ENCODE measurements at regions not wholly inside any gene's neighbourhood (a gene's known extent, or its start where the extent isn't known, plus 50 kb on each side); places are given as distances from the start of the nearest gene placed in this dataset.

DNA sequence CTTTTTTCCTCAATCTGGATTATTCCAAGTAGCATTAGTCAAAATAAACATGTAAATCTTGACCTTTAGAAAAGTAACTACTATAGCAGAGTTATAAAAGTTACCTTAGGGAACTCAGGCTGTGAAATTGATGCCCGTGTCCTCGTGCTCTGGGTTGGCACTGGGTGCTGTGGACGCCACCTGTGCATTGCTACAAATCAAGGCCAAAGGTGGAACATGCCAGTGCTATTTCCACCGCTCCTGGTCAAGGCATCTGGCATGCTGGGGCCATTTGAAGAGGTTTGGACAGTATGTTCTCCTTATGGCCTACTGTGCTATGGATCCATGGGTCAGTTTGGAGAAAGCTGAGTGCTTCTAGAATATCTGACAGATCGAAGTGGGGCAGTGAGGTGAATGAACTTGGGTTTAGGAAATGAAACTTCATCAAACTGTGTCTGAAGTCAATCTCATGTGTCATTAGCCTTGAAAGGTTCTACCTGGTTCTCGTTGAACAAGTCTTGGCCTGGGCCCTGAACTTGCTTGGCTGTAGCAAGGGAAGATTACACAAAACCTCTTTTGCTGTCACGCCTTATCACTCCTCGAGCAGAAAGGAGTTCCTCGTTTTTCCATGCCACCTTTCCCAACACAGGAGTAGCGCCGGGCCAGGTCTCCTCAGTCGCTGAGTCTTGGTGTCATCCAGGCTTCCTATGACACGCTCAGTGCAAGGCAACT is 397.6 kb upstream of the RGMA start:
- H3K4me3 ChIP-seq (ENCODE audit: low read length, poor library complexity, severe bottlenecking), result no peak overlapping the region
- no peaks in the 10 kb centered on the region for H3K36me3 ChIP-seq (ENCODE audit: insufficient read depth, low read length)
- no peak for TF ChIP-seq EZH2phosphoT487 (IDR thresholded peaks at IDR 0.05; ENCODE audit: borderline replicate concordance)
- TF ChIP-seq, protein P1, sequence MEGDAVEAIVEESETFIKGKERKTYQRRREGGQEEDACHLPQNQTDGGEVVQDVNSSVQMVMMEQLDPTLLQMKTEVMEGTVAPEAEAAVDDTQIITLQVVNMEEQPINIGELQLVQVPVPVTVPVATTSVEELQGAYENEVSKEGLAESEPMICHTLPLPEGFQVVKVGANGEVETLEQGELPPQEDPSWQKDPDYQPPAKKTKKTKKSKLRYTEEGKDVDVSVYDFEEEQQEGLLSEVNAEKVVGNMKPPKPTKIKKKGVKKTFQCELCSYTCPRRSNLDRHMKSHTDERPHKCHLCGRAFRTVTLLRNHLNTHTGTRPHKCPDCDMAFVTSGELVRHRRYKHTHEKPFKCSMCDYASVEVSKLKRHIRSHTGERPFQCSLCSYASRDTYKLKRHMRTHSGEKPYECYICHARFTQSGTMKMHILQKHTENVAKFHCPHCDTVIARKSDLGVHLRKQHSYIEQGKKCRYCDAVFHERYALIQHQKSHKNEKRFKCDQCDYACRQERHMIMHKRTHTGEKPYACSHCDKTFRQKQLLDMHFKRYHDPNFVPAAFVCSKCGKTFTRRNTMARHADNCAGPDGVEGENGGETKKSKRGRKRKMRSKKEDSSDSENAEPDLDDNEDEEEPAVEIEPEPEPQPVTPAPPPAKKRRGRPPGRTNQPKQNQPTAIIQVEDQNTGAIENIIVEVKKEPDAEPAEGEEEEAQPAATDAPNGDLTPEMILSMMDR (conservative IDR thresholded peaks at IDR 0.05; ENCODE audit: low read length), result no peak
- no peak overlapping the region for H2AFZ ChIP-seq (ENCODE audit: low read length)
- H3F3A ChIP-seq (ENCODE audit: low read depth), result no peaks in the 10 kb centered on the region
- no peaks in the 10 kb centered on the region for H3K27me3 ChIP-seq (ENCODE audit: insufficient read depth, low read length, poor library complexity, severe bottlenecking)
- no peaks in the 10 kb centered on the region for H3K9me2 ChIP-seq (replicated peaks; ENCODE audit: low read depth, low read length)
- H3K9me3 ChIP-seq (ENCODE audit: insufficient read depth, low read depth, low read length), result no peaks in the 10 kb centered on the region
- H4K20me1 ChIP-seq (ENCODE audit: insufficient read depth, low read length, poor library complexity, severe bottlenecking), result no peaks in the 10 kb centered on the region
- H3K4me2 ChIP-seq (ENCODE audit: low read depth, low read length, poor library complexity, severe bottlenecking), result no peak overlapping the region
- no peak overlapping the region for H3K9ac ChIP-seq (ENCODE audit: low read depth, low read length, poor library complexity, severe bottlenecking)
- no peaks in the 10 kb centered on the region for H3K4me1 ChIP-seq (ENCODE audit: insufficient read depth, low read length, poor library complexity, severe bottlenecking)
- H3K79me2 ChIP-seq (ENCODE audit: insufficient read depth, low read length), result no peaks in the 10 kb centered on the region

DNA sequence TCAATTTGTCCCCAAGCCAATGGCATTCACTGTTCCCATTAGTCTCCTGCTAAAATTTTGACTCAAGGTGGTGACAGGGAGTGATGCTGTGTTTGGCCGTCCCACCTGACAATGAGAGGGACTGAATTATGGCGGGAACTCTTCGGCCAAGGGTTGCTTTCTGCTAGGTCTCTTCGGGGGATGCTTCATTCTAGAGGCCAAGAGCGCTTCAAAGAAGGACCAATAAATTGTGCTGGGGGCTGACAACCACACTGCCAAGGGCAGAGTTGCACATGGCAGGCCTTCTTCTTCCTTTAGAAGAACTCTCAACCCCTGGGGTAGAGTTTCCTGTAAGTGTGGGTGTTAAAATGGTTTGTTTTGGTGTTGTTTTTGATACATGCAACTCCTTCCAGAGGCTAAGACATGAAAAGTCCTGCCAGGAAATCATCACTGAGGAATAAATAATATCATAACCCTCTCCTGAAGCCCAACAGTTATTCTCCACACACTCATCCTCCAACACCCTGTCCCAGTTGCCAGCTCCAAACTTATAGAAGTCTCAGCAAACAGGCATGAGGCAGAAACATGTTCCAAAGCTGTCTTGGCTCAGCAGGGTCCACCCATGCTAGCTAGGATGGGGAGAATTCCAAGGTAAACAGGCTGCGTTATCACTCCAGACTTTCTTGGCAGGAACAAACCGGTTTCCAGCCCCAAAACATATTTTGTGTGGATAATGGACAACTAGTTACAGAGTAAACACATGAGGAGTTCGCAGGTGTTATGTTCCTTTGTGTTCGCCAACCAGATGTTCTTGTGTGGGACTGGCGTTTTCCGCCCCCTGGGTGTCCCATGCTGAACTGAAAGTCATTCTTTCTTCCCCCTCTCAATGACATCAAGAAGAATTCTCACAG is 396.7 kb upstream of the RGMA start:
- no peak for TF ChIP-seq EZH2phosphoT487 (IDR thresholded peaks at IDR 0.05; ENCODE audit: borderline replicate concordance)
- TF ChIP-seq, protein P1 (conservative IDR thresholded peaks at IDR 0.05; ENCODE audit: low read length), result no peak
- Histone ChIP-seq H3K4me2 (ENCODE audit: low read depth, low read length, poor library complexity, severe bottlenecking) (no peak overlapping the region), H2AFZ (ENCODE audit: low read length) (no peak overlapping the region), H3K9ac (ENCODE audit: low read depth, low read length, poor library complexity, severe bottlenecking) (no peak overlapping the region), H3F3A (ENCODE audit: low read depth) (no peaks in the 10 kb centered on the region), H3K36me3 (ENCODE audit: insufficient read depth, low read length) (no peaks in the 10 kb centered on the region), H4K20me1 (ENCODE audit: insufficient read depth, low read length, poor library complexity, severe bottlenecking) (no peaks in the 10 kb centered on the region), H3K27me3 (ENCODE audit: insufficient read depth, low read length, poor library complexity, severe bottlenecking) (no peaks in the 10 kb centered on the region), H3K9me3 (ENCODE audit: insufficient read depth, low read depth, low read length) (no peaks in the 10 kb centered on the region), H3K79me2 (ENCODE audit: insufficient read depth, low read length) (no peaks in the 10 kb centered on the region), H3K9me2 (replicated peaks; ENCODE audit: low read depth, low read length) (no peaks in the 10 kb centered on the region), H3K4me1 (ENCODE audit: insufficient read depth, low read length, poor library complexity, severe bottlenecking) (no peaks in the 10 kb centered on the region), H3K4me3 (ENCODE audit: low read length, poor library complexity, severe bottlenecking) (no peak overlapping the region)

DNA sequence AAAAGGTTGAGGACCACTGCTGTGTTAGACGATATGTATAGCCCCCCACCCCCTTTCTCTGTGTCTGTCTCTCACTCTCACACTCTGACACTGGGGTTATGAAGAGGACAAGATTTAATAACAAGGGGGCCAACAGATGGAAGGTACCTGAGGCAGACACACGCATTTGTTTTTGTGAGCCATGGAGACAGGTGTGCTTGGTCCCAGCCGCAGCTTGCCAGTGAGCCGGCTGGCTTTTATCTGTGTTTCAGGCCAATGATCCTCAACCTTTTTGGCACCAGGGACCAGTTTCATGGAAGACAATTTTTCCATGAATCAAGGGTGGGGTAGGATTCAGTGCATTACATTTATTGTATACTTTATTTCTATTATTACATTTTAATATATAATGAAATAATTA is 394.9 kb upstream of the RGMA start:
- Histone ChIP-seq H2AFZ (ENCODE audit: low read length) (no peak overlapping the region), H3K36me3 (ENCODE audit: insufficient read depth, low read length) (no peaks in the 10 kb centered on the region), H3K9me2 (replicated peaks; ENCODE audit: low read depth, low read length) (no peaks in the 10 kb centered on the region), H3K9ac (ENCODE audit: low read depth, low read length, poor library complexity, severe bottlenecking) (no peak overlapping the region), H3K9me3 (ENCODE audit: insufficient read depth, low read depth, low read length) (no peaks in the 10 kb centered on the region), H3F3A (ENCODE audit: low read depth) (no peaks in the 10 kb centered on the region), H3K4me1 (ENCODE audit: insufficient read depth, low read length, poor library complexity, severe bottlenecking) (no peaks in the 10 kb centered on the region), H3K4me2 (ENCODE audit: low read depth, low read length, poor library complexity, severe bottlenecking) (no peak overlapping the region), H3K4me3 (ENCODE audit: low read length, poor library complexity, severe bottlenecking) (no peak overlapping the region), H3K79me2 (ENCODE audit: insufficient read depth, low read length) (no peaks in the 10 kb centered on the region), H3K27me3 (ENCODE audit: insufficient read depth, low read length, poor library complexity, severe bottlenecking) (no peaks in the 10 kb centered on the region), H4K20me1 (ENCODE audit: insufficient read depth, low read length, poor library complexity, severe bottlenecking) (no peaks in the 10 kb centered on the region)
- TF ChIP-seq, protein P1 (conservative IDR thresholded peaks at IDR 0.05; ENCODE audit: low read length), result no peak

Data from Loucy (cell line).